ENCODE measurements at regions not wholly inside any gene's neighbourhood (a gene's known extent, or its start where the extent isn't known, plus 50 kb on each side); places are given as distances from the start of the nearest gene placed in this dataset.

GRCh38 chr6:167554854-167555253, 230.0 kb downstream of the TTLL2 start:
- peaks cover 19% of the 10 kb centered on the region for H3K9me3 Mint-ChIP-seq (ENCODE audit: low read depth)
- no peak overlapping the region for H3K4me3 Mint-ChIP-seq (ENCODE audit: unreplicated experiment)
- H3K27me3 Mint-ChIP-seq (ENCODE audit: low read depth): peaks cover 9% of the 10 kb centered on the region
- H3K36me3 Mint-ChIP-seq (ENCODE audit: low read depth): peaks cover 7% of the 10 kb centered on the region
- H3K4me1 Mint-ChIP-seq (ENCODE audit: low read depth): peaks cover 21% of the 10 kb centered on the region
- no peak for DNase-seq (ENCODE audit: low spot score)
- no peak for TF ChIP-seq CTCF (IDR thresholded peaks at IDR 0.05)
- no peak overlapping the region for H3K27ac Mint-ChIP-seq (ENCODE audit: unreplicated experiment)

DNA sequence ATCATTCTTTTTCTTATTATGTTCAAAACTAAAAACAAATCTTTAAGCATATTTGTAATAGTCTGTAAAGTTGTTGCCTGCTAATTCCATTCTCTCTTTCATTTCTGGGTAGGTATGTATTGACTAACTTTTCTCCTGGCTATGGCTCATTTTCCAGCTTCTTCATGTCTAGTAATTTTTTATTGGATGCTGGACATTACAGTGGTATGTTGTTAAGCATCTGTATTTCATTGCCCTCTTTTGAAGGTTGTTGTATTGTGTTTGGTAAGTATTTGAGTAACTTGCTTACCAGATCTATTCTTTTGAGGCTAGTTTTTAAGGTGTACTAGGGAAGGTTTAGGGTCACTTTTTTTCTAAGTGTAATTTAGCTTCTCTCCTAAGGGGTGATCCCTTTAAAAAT, 230.9 kb downstream of the TTLL2 start:
- no peak for TF ChIP-seq CTCF (IDR thresholded peaks at IDR 0.05)
- no peak overlapping the region for H3K4me3 Mint-ChIP-seq (ENCODE audit: unreplicated experiment)
- H3K36me3 Mint-ChIP-seq (ENCODE audit: low read depth): peaks cover 7% of the 10 kb centered on the region
- H3K27ac Mint-ChIP-seq (ENCODE audit: unreplicated experiment): no peak overlapping the region
- H3K9me3 Mint-ChIP-seq (ENCODE audit: low read depth): peaks cover 19% of the 10 kb centered on the region
- H3K4me1 Mint-ChIP-seq (ENCODE audit: low read depth): peaks cover 24% of the 10 kb centered on the region
- H3K27me3 Mint-ChIP-seq (ENCODE audit: low read depth): peaks cover 6% of the 10 kb centered on the region
- no peak for DNase-seq (ENCODE audit: low spot score)

DNA sequence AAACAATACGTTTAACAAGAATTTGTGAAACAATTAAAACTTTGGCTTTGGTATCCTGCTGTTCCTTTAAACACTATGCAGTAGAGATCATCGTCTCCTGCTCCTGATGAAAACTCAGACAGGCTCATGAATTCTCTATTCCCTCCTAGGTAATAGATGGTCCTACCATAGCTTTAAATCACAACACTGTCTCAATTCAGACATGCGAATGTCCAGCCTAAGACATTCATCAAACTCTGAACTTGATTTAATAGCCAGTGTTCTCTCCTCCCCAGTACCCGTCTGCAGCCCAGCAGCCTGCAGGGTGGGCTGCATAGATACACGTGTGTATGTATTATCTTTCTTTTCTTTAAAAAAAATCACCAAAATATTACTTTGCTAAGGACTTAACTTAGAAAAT, 232.8 kb downstream of the TTLL2 start:
- H3K4me3 Mint-ChIP-seq (ENCODE audit: unreplicated experiment): no peak overlapping the region
- H3K9me3 Mint-ChIP-seq (ENCODE audit: low read depth): peaks cover 19% of the 10 kb centered on the region
- H3K27ac Mint-ChIP-seq (ENCODE audit: unreplicated experiment): no peak overlapping the region
- peaks cover 6% of the 10 kb centered on the region for H3K27me3 Mint-ChIP-seq (ENCODE audit: low read depth)
- H3K36me3 Mint-ChIP-seq (ENCODE audit: low read depth): peaks cover 7% of the 10 kb centered on the region
- DNase-seq (ENCODE audit: low spot score): no peak
- H3K4me1 Mint-ChIP-seq (ENCODE audit: low read depth): peaks cover 21% of the 10 kb centered on the region
- no peak for TF ChIP-seq CTCF (IDR thresholded peaks at IDR 0.05)

DNA sequence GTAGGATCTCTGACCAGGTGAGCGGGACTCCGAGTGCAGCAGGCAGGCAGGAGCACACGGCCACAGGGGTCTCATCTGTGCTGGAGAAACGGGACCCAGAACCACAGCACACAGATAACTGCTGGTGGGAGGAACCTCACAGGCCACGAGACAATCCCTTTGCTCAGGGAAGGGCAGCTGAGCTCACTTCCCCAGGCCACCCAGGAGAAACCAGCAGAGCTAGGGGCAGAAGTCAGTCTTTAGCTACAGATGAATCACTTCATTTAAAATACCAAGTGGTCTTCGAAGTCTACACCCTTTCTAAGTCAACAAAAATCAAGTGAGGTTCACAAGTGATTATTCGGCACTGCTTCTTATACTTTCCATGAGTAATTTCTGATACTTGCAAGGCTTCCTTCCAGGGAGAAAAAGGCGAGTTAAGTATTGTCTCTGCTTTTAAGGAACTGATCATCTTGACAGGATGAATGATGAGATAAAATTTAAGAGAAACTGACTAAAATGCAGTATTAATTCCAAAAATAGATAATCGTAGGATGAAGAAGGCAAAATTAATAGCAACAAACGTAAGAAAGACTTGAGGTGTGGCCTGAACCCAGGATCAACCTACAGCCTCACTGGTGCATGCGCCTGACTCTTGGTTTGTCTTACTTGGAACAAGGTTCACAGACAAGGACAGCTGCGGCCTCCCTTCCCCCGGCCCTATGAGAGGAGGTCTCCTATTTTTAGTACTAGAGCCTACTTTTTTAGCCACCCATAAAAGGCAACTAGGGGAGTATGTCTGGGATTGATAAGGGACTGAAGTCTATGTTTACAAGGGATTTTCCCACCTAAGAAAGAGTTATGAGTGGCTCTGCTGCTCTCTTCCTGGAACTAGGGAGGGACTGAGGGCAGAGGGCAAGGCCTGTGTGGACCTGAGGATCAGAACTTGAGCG, 233.6 kb downstream of the TTLL2 start:
- Mint-ChIP-seq H3K36me3 (ENCODE audit: low read depth) (peaks cover 7% of the 10 kb centered on the region), H3K4me3 (ENCODE audit: unreplicated experiment) (no peak overlapping the region), H3K4me1 (ENCODE audit: low read depth) (peaks cover 21% of the 10 kb centered on the region), H3K27me3 (ENCODE audit: low read depth) (peaks cover 5% of the 10 kb centered on the region), H3K9me3 (ENCODE audit: low read depth) (peaks cover 19% of the 10 kb centered on the region), H3K27ac (ENCODE audit: unreplicated experiment) (peak overlapping the region; percentile 43)
- TF ChIP-seq CTCF (IDR thresholded peaks at IDR 0.05): no peak
- DNase-seq (ENCODE audit: low spot score): no peak

GRCh38 chr6:167559675-167560479, 235.0 kb downstream of the TTLL2 start:
- H3K36me3 Mint-ChIP-seq (ENCODE audit: low read depth): peaks cover 9% of the 10 kb centered on the region
- H3K9me3 Mint-ChIP-seq (ENCODE audit: low read depth): peaks cover 19% of the 10 kb centered on the region
- no peak overlapping the region for H3K4me3 Mint-ChIP-seq (ENCODE audit: unreplicated experiment)
- peaks cover 21% of the 10 kb centered on the region for H3K4me1 Mint-ChIP-seq (ENCODE audit: low read depth)
- no peak for DNase-seq (ENCODE audit: low spot score)
- H3K27me3 Mint-ChIP-seq (ENCODE audit: low read depth): peaks cover 10% of the 10 kb centered on the region
- H3K27ac Mint-ChIP-seq (ENCODE audit: unreplicated experiment): no peak overlapping the region
- no peak for TF ChIP-seq CTCF (IDR thresholded peaks at IDR 0.05)

Measured in chondrocyte (in vitro differentiated cells).